NCI-H2107 (cell line): ENCODE measurements at regions not wholly inside any gene's neighbourhood (a gene's known extent, or its start where the extent isn't known, plus 50 kb on each side); places are given as distances from the start of the nearest gene placed in this dataset.
"Not testable (repeated sequence)": the region's sequence is repeated elsewhere in the genome, so short reads cannot be mapped to it uniquely, and the experiment has no call there.

Experiments used
- DNase-seq: peaks from one replicate; lab custom pipeline; 2025; lab: John Stamatoyannopoulos, UW

DNA sequence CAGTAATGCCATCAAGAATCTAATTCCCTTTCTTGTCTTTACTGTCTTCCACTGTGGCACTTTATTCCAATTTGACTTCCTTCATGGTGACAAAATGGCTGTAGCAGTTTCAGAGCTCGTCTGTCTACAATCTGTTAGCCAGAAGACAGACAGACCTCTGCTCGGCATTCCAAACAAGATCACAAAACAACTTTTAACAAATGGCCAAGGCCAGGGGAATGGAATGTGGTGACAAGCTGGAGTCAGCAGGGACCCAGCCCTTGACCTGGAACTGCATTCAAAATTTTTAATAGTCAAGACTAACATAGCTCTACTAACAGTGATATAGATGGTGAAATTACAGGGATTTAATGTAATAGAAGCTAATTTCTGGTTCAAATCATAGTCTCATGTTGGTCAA is 637.2 kb downstream of the ETS1 start:
- DNase-seq, result no peak

DNA sequence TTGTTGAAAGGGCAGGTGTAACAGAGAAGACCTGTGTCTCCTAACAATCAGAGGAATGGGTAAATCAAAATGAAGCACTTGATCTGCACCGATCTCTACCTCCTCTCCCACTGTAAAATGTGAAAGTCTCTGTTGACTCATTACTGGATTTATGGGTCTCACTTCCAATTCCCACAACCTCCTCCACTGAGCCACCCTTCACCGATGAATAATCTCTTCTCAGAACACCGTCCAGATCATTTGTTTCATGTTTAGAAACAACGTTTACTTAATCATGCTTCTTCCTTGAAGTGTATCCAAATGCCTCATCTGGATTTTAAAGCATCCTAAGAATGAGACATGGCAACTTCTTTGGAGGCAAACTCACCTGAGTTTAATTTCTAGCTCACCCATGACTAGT is 643.6 kb downstream of the ETS1 start:
- DNase-seq, result no peak

DNA sequence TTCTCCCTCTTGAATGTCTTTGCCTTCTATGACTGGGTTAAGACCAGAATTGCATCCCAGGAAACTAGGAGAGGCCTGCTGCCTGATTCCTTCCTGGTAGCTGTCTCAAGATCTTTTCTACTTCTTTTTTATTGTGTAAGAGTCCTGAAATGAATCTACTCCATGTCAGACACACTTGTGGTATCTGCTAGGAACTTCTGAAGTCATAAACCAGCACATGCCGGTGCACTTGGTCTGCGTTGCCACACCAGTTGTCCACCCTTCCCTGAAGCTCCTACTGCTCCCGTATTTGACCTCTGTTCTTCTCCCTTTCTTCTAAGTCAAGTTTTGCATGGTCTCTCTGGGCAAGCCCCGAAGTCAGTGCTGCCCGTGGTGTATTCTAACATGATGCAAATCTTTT is 644.2 kb downstream of the ETS1 start:
- no peak for DNase-seq

- not testable (repeated sequence) for DNase-seq
Measured at GRCh38 chr11:127941554-127941953, 645.8 kb downstream of the ETS1 start.

GRCh38 chr11:127939000-127939399 is 648.4 kb downstream of the ETS1 start:
- no peak for DNase-seq

GRCh38 chr11:127935081-127935480 is 652.3 kb downstream of the ETS1 start:
- no peak for DNase-seq

GRCh38 chr11:127933961-127934360 is 653.4 kb downstream of the ETS1 start:
- DNase-seq, result not testable (repeated sequence)

DNA sequence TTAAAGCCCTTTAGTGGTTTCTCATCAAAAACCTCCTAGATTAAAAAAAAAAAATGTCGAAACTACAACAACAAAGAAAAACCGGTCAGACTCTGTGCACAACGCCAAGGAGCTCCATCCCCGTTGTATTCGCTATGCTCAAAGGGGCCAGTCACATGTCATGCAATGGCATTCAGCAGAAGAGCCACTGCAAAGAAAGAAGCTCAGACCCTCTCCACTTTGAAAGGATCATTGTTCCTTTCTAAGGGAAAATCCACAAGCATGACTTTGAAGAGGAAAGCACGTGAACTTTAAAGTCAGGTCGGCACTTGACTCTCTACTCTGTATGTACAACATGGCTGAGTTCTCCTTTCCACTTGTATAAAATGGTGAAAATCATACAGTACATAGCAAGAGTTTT is 655.6 kb downstream of the ETS1 start:
- no peak for DNase-seq

DNA sequence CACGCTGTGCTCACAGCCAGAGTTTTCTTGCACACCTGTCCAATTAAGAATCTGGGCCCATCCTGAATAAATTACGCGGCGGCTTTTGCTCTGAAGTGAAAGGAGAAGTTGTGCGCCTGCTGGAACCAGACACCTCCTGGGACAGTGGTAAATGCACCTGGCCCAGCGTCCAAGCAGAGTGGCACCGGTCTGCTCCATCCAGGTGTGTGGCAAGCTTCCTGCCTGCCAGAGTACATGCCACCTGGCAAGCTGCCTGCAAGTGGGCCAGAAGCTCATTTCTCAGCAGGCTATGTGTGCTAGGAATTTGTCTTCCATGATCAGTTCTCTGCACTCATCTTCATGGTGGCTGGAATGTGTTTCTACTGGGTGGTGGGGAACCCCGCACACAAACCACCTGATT is 660.6 kb downstream of the ETS1 start:
- DNase-seq, result no peak

DNA sequence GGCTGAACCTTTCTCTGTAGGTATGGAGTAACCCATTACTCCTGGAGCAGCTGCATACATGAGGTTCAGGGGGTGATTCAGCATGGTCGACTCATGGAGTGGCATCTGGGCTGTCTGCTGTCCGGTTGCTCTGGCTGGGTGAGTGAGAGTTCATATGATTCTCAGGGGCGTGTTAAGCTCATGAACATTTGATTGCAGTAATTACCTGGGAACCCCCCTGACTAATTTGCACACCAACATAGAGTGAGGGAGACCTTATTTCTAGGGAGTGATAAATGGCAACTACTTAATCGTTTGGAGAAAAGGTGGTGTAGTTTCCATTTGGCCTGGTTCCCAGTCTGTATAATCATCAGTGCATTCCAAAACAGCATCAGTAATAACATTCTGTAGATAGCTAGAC is 661.9 kb downstream of the ETS1 start:
- no peak for DNase-seq

- DNase-seq, result no peak
Measured at GRCh38 chr11:127919206-127920000, 668.0 kb downstream of the ETS1 start.

- DNase-seq, result no peak
Measured at GRCh38 chr11:127902382-127902781, 685.0 kb downstream of the ETS1 start.

DNA sequence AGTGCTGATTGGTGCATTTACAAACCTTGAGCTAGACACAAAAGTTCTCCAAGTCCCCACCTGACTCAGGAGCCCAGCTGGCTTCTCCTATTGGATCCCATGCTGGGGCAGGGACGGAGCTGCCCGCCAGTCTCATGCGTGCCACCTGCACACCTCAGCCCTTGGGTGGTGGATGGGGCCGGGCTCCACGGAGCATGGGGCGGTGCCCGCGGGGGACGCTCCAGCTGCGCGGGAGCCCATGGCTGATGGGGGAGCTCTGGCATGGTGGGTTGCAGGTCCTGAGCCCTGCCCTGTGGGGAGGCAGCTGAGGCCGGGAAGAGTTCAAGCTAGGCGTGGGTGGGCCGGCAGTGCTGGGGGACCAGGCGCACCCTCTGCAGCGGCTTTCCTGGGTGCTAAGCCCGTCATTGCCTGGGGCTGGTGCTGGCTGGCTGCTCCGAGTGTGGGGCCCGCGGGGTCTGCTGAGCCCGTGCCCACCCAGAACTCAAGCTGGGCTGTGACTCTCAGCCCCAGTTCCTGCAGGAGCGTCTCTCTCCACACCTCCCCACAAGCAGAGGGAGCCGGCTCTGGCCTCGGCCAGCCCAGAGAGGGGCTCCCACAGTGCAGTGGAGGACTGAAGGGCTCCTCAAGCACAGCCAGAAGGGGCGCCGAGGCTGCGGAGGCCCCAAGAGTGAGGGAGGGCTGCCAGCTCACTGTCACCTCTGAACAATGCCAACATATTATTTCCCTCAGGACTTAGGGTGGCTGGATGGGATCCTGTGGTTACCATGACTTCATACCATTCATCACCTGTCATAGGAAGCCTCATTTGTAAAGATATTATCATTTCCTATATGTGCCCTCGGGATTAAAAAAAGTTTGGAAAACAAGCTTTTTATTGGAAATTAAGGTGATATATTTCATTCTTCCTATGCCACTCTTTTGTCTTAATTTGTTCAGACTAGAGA is 688.7 kb downstream of the ETS1 start:
- no peak for DNase-seq

GRCh38 chr11:127895776-127896175 is 691.6 kb downstream of the ETS1 start:
- no peak for DNase-seq

DNA sequence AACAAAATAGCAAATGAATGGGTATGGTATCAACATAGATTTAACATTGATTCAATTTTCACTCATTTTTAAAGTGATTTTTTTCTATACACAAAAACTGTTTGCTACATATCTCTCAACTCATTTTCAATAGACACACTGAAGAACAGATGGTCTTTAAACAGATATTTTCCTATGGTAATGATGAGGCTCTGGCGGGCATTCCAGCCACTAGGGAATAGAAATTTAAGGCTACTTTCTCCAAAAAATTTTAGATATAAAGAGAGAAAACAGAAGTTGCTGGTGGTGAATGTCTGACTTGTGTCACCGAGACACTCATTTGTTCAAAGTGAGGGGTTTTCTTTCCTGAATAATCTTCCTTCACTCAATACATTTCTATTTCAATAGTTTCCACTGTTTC is 693.0 kb downstream of the ETS1 start:
- no peak for DNase-seq

DNA sequence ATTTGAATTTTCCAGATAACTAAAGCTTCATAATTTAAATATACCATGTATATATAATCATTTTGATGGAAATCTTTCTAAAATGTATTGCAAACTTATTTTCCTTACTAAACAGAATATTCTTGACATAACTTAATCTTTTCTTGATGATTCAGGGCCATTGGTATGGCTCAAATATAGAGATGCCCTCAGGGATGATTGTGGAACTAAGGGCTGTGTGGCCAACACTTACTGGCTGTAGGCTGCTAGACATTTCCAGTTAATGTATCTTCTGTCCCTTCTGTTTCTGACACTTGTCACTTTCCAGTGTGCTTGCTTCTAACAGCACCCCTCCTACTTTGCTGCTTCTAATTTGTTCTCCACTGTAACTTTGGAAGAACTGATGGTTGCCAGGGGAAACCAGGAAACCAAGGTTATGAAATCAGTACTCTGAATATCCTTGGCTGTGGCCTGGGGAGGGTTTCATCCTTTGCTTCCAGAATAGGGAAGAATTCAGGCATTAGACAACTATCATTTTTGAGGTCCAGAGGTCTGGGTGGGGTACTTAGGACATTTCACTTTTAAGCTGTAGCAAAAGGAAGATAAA is 697.2 kb downstream of the ETS1 start:
- DNase-seq, result no peak

GRCh38 chr11:127888386-127888785 is 699.0 kb downstream of the ETS1 start:
- no peak for DNase-seq

GRCh38 chr11:127875131-127875530 is 712.2 kb downstream of the ETS1 start:
- DNase-seq, result no peak

DNA sequence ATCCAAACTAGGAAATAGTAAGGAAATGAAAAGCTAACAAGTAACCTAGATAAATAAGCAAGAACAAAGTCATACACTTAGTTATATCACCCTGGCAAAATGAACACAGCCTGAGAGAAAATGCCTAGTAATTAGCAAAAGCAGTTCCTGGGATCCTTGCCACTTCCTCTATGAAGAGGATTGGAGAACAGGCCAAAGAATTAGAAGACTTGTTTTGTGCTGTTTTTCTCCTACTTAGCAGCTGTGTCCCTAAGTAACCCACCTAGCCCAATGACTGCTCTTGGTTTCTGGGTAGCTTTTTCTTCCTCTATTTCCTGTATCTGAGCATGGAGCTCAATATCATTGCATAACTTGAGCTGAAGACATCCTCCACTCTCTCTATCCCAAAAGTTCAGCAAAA is 713.9 kb downstream of the ETS1 start:
- no peak for DNase-seq

GRCh38 chr11:127866109-127866508 is 721.2 kb downstream of the ETS1 start:
- DNase-seq, result no peak

- DNase-seq, result no peak
Measured at GRCh38 chr11:127864861-127865260, 722.5 kb downstream of the ETS1 start.

DNA sequence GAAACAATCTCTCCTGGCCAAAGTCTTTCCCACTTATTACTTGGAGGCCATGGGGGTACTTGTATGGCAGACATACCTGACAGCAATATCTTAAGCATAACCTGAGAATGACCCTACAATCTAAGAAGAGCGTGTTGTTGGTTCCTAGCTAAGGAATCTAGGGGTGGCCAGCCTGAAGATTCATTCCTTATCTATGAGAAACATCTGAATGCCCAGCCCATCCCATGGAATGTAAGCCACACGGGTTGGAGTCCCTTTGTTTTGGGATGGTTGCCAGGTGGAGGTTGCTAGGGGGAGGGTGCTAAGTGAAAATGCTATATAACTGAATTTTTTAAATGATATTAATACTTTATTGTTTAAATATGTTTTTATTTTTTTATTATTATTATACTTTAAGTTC is 725.0 kb downstream of the ETS1 start:
- no peak for DNase-seq

DNA sequence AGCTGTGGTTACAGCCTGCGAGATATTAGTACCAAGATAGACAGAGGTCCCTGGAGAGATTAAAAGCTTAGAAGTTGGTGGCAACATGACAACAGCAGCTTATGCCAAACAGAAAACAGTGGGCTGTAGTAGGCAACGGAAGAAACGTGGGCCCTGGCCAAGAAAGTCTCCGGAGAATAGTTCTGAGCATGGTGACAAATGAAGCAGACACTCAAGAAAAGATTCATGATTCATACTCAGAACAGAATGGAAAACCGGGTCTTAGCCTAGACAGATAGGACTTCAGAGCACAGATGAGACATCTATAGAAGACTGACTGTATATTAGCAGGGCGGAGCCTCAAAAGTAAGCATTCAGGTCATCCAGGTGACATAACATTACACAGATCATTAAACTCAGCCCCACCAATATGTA is 727.4 kb downstream of the ETS1 start:
- no peak for DNase-seq
